ENCODE measurements at regions not wholly inside any gene's neighbourhood (a gene's known extent, or its start where the extent isn't known, plus 50 kb on each side); places are given as distances from the start of the nearest gene placed in this dataset.

- no peak overlapping the region for H3K27ac ChIP-seq
- WGBS: 82% methylated on average over 3 of the region's 3 CpGs
- no peaks in the 10 kb centered on the region for H3K27me3 ChIP-seq
- DNase-seq (ENCODE audit: low spot score in 2 of 2): no peak
- H3K4me1 ChIP-seq: no peaks in the 10 kb centered on the region
- no peaks in the 10 kb centered on the region for H3K36me3 ChIP-seq
- no peak overlapping the region for H3K4me3 ChIP-seq
- no peaks in the 10 kb centered on the region for H3K9me3 ChIP-seq
- TF ChIP-seq POLR2AphosphoS5 (IDR thresholded peaks at IDR 0.05) (no peak), POLR2A (IDR thresholded peaks at IDR 0.05) (no peak), EP300 (IDR thresholded peaks at IDR 0.05) (no peak), CTCF (IDR thresholded peaks at IDR 0.05) (no peak)
These were observed 1822.6 kb downstream of the SUCLG1 start for GRCh38 chr2:82636402-82637020.

- Histone ChIP-seq H3K4me3 (no peak overlapping the region), H3K9me3 (no peaks in the 10 kb centered on the region), H3K36me3 (no peaks in the 10 kb centered on the region), H3K4me1 (no peaks in the 10 kb centered on the region), H3K27ac (no peak overlapping the region), H3K27me3 (no peaks in the 10 kb centered on the region)
- DNase-seq (ENCODE audit: low spot score in 2 of 2): no peak
- TF ChIP-seq CTCF (IDR thresholded peaks at IDR 0.05) (no peak), POLR2A (IDR thresholded peaks at IDR 0.05) (no peak), EP300 (IDR thresholded peaks at IDR 0.05) (no peak), POLR2AphosphoS5 (IDR thresholded peaks at IDR 0.05) (no peak)
These were observed 1860.1 kb downstream of the SUCLG1 start for GRCh38 chr2:82599021-82599420.

- no peak for TF ChIP-seq POLR2A (IDR thresholded peaks at IDR 0.05)
- TF ChIP-seq CTCF (IDR thresholded peaks at IDR 0.05): no peak
- no peak for TF ChIP-seq POLR2AphosphoS5 (IDR thresholded peaks at IDR 0.05)
- no peak for TF ChIP-seq EP300 (IDR thresholded peaks at IDR 0.05)
- no peaks in the 10 kb centered on the region for H3K4me1 ChIP-seq
- H3K4me3 ChIP-seq: no peak overlapping the region
- H3K9me3 ChIP-seq: no peaks in the 10 kb centered on the region
- H3K36me3 ChIP-seq: no peaks in the 10 kb centered on the region
- H3K27me3 ChIP-seq: no peaks in the 10 kb centered on the region
- no peak overlapping the region for H3K27ac ChIP-seq
- DNase-seq (ENCODE audit: low spot score in 2 of 2): no peak
- WGBS: 71% methylated on average over 1 of the region's 1 CpG
These were observed 1862.5 kb downstream of the SUCLG1 start for GRCh38 chr2:82596581-82596980.

- no peaks in the 10 kb centered on the region for H3K9me3 ChIP-seq
- no peaks in the 10 kb centered on the region for H3K36me3 ChIP-seq
- WGBS: 47% methylated on average over 3 of the region's 3 CpGs
- H3K4me1 ChIP-seq: no peaks in the 10 kb centered on the region
- no peak overlapping the region for H3K27ac ChIP-seq
- no peak overlapping the region for H3K4me3 ChIP-seq
- TF ChIP-seq CTCF (IDR thresholded peaks at IDR 0.05) (no peak), POLR2A (IDR thresholded peaks at IDR 0.05) (no peak)
- no peaks in the 10 kb centered on the region for H3K27me3 ChIP-seq
- no peak for DNase-seq (ENCODE audit: low spot score in 2 of 2)
These were observed 1867.4 kb downstream of the SUCLG1 start for GRCh38 chr2:82591718-82592117.

GRCh38 chr2:82576656-82577055 lies 1882.4 kb downstream of the SUCLG1 start:
- no peaks in the 10 kb centered on the region for H3K9me3 ChIP-seq
- H3K27me3 ChIP-seq: no peaks in the 10 kb centered on the region
- no peak for TF ChIP-seq POLR2A (IDR thresholded peaks at IDR 0.05)
- TF ChIP-seq EP300 (IDR thresholded peaks at IDR 0.05): no peak
- TF ChIP-seq POLR2AphosphoS5 (IDR thresholded peaks at IDR 0.05): no peak
- no peak for TF ChIP-seq CTCF (IDR thresholded peaks at IDR 0.05)
- DNase-seq (ENCODE audit: low spot score in 2 of 2): no peak
- H3K4me1 ChIP-seq: no peaks in the 10 kb centered on the region
- no peak overlapping the region for H3K4me3 ChIP-seq
- H3K27ac ChIP-seq: no peak overlapping the region
- H3K36me3 ChIP-seq: no peaks in the 10 kb centered on the region
